ENCODE measurements at regions not wholly inside any gene's neighbourhood (a gene's known extent, or its start where the extent isn't known, plus 50 kb on each side); places are given as distances from the start of the nearest gene placed in this dataset.

GRCh38 chr14:58899317-58899713, 261.6 kb downstream of the DACT1 start:
- no peak overlapping the region for H3K27ac ChIP-seq (ENCODE audit: low read length in 2 of 2)
- H3K9ac ChIP-seq (ENCODE audit: low read length) = no peak overlapping the region
- ChIA-PET CTCF (no interaction called here), POLR2A (no interaction called here)
- WGBS (ENCODE audit: insufficient coverage) = 80% methylated on average over 1 of the region's 3 CpGs
- intact Hi-C loops (cut with micrococcal nuclease) = no loop called here
- H3K36me3 ChIP-seq (replicated peaks in 1 of 2; ENCODE audit: control extremely low read depth in 1 of 2, control insufficient read depth in 1 of 2, extremely low read depth in 1 of 2, insufficient read depth in 2 of 2, low read length in 1 of 2) = no peaks in the 10 kb centered on the region
- no peak overlapping the region for H3K4me2 ChIP-seq (replicated peaks; ENCODE audit: low read depth, low read length, poor library complexity, severe bottlenecking)
- no peaks in the 10 kb centered on the region for H3K4me1 ChIP-seq (ENCODE audit: control insufficient read depth in 2 of 2, insufficient read depth in 2 of 2, low read length in 2 of 2)
- no peak overlapping the region for H2AFZ ChIP-seq (ENCODE audit: insufficient read depth, low read depth, low read length, poor library complexity, severe bottlenecking)
- no peaks in the 10 kb centered on the region for H3K79me2 ChIP-seq (ENCODE audit: control insufficient read depth, insufficient read depth, low read length)
- Mint-ChIP-seq H3K4me3 (no peak overlapping the region), H3K27ac (no peak overlapping the region), H3K27me3 (peaks cover 3% of the 10 kb centered on the region), H3K9me3 (ENCODE audit: insufficient read depth) (no peaks in the 10 kb centered on the region), H3K4me1 (no peaks in the 10 kb centered on the region)
- ATAC-seq (ENCODE audit: low read depth) (no peak), DNase-seq (no peak)
- H3K4me3 ChIP-seq (ENCODE audit: control extremely low read depth in 1 of 5, extremely low read depth in 1 of 5, insufficient read depth in 1 of 5, low read depth in 2 of 5, low read length in 4 of 5) = no peak overlapping the region
- peaks cover 0 to 7% (median 0%) of the 10 kb centered on the region in 4 experiments for H3K27me3 ChIP-seq (replicated peaks in 1 of 4; ENCODE audit: control extremely low read depth in 1 of 4, control insufficient read depth in 3 of 4, insufficient read depth in 4 of 4, low read length in 3 of 4)
- peaks cover 0 to 4% (median 0%) of the 10 kb centered on the region in 3 donors for H3K9me3 ChIP-seq (ENCODE audit: control extremely low read depth in 1 of 3, control insufficient read depth in 2 of 3, insufficient read depth in 1 of 3, low read length in 2 of 3)
- no peak for TF ChIP-seq EZH2 (IDR thresholded peaks at IDR 0.05; ENCODE audit: borderline replicate concordance, insufficient read depth, low read depth, low read length, poor library complexity, severe bottlenecking)
- TF ChIP-seq CTCF (IDR thresholded peaks at IDR 0.05) = no peak
- H4K20me1 ChIP-seq (ENCODE audit: control insufficient read depth, insufficient read depth, low read length, poor library complexity, severe bottlenecking) = no peaks in the 10 kb centered on the region

- H3K27ac ChIP-seq (ENCODE audit: low read length in 2 of 2) = no peak overlapping the region
- Mint-ChIP-seq H3K4me3 (no peak overlapping the region), H3K27ac (no peak overlapping the region), H3K9me3 (ENCODE audit: insufficient read depth) (no peaks in the 10 kb centered on the region), H3K27me3 (peaks cover 6% of the 10 kb centered on the region), H3K4me1 (no peaks in the 10 kb centered on the region)
- no peaks in the 10 kb centered on the region for H3K4me1 ChIP-seq (ENCODE audit: control insufficient read depth in 2 of 2, insufficient read depth in 2 of 2, low read length in 2 of 2)
- no peaks in the 10 kb centered on the region for H4K20me1 ChIP-seq (ENCODE audit: control insufficient read depth, insufficient read depth, low read length, poor library complexity, severe bottlenecking)
- H2AFZ ChIP-seq (ENCODE audit: insufficient read depth, low read depth, low read length, poor library complexity, severe bottlenecking) = no peak overlapping the region
- ATAC-seq (ENCODE audit: low read depth) = no peak
- no peaks in the 10 kb centered on the region for H3K79me2 ChIP-seq (ENCODE audit: control insufficient read depth, insufficient read depth, low read length)
- no peak for TF ChIP-seq EZH2 (IDR thresholded peaks at IDR 0.05; ENCODE audit: borderline replicate concordance, insufficient read depth, low read depth, low read length, poor library complexity, severe bottlenecking)
- CTCF ChIA-PET = no interaction called here
- H3K36me3 ChIP-seq (replicated peaks in 1 of 2; ENCODE audit: control extremely low read depth in 1 of 2, control insufficient read depth in 1 of 2, extremely low read depth in 1 of 2, insufficient read depth in 2 of 2, low read length in 1 of 2) = no peaks in the 10 kb centered on the region
- no peak overlapping the region for H3K9ac ChIP-seq (ENCODE audit: low read length)
- H3K4me3 ChIP-seq (ENCODE audit: control extremely low read depth in 1 of 5, extremely low read depth in 1 of 5, insufficient read depth in 1 of 5, low read depth in 2 of 5, low read length in 4 of 5) = no peak overlapping the region
- DNase-seq = no peak
- peaks cover 0 to 7% (median 0%) of the 10 kb centered on the region in 4 experiments for H3K27me3 ChIP-seq (replicated peaks in 1 of 4; ENCODE audit: control extremely low read depth in 1 of 4, control insufficient read depth in 3 of 4, insufficient read depth in 4 of 4, low read length in 3 of 4)
- intact Hi-C loops (cut with micrococcal nuclease) = no loop called here
- POLR2A ChIA-PET = no interaction called here
- no peak overlapping the region for H3K4me2 ChIP-seq (replicated peaks; ENCODE audit: low read depth, low read length, poor library complexity, severe bottlenecking)
- H3K9me3 ChIP-seq (ENCODE audit: control extremely low read depth in 1 of 3, control insufficient read depth in 2 of 3, insufficient read depth in 1 of 3, low read length in 2 of 3) = peaks cover 0 to 4% (median 0%) of the 10 kb centered on the region in 3 donors
Measured at GRCh38 chr14:58901826-58902225, 264.1 kb downstream of the DACT1 start.

Data from B cell (primary cell).